Ovary (tissue), 7 donors: ENCODE measurements at regions not wholly inside any gene's neighbourhood (a gene's known extent, or its start where the extent isn't known, plus 50 kb on each side); places are given as distances from the start of the nearest gene placed in this dataset.

ENCODE experiments used
- DNase-seq, 5 donors: peaks; one replicate each; pipeline ENCODE4 v3.0.0-alpha.2; 2019 to 2020
- H3K27ac ChIP-seq, 2 donors: fragments of 200-600 bp; one replicate each; pipeline versions ENCODE4 v1.5.1 to v1.8.0; 2019 to 2022
- H3K27me3 ChIP-seq: fragments of 200-600 bp; one replicate; pipeline ENCODE4 v1.8.0; 2022
- H3K36me3 ChIP-seq: fragments of 200-600 bp; sonication (generic); one replicate; pipeline ENCODE4 v1.5.1; 2019
- H3K4me1 ChIP-seq: one replicate; pipeline ENCODE4 v1.8.1; 2013; ENCODE audit warnings: mild to moderate bottlenecking, moderate library complexity; ENCODE audit not compliant: insufficient read depth
- H3K4me3 ChIP-seq: fragments of 200-600 bp; sonication (generic); one replicate; pipeline ENCODE4 v1.5.1; 2017
- H3K9me3 ChIP-seq, 2 donors: fragments of 200-600 bp in 1 of 2; sonication (generic) in 1 of 2; one replicate each; pipeline versions ENCODE4 v1.5.1 to v1.8.1; 2013 to 2019; ENCODE audit warnings: mild to moderate bottlenecking in 1 of 2, moderate library complexity in 1 of 2
- CTCF ChIP-seq, 3 donors: fragments of 450-650 bp in 2 of 3; fragments of 200-600 bp in 1 of 3; IDR thresholded peaks; one replicate each; pipeline versions ENCODE4 v1.5.1 to v1.8.0; 2016 to 2022; ENCODE audit warnings: antibody characterized with exemption in 3 of 3, mild to moderate bottlenecking in 1 of 3
- EP300 ChIP-seq: sonication (generic); formaldehyde crosslinking; IDR thresholded peaks from one replicate; pipeline ENCODE4 v1.6.1; 2017; ENCODE audit warnings: antibody characterized with exemption
- POLR2A ChIP-seq: fragments of 450-650 bp; IDR thresholded peaks from one replicate; pipeline ENCODE4 v1.6.1; 2017; ENCODE audit warnings: antibody characterized with exemption, mild to moderate bottlenecking, moderate library complexity
- WGBS, 3 donors: extraction: QIAGEN DNeasy Blood & Tissue Kit in 1 of 3; methylation state at CpG; one replicate each; pipeline versions ENCODE4 v1.1.5 to v1.1.7; 2013 to 2017; 5-methylcytosine and 5-hydroxymethylcytosine counted together
- intact Hi-C, 4 donors: fragments of 100-400 bp; cut with DNase I; formaldehyde crosslinking; loops; one replicate each; pipeline versions ENCODE4 v1.11.0 to v1.15.1; 2022 to 2023
- donor health status: DM: no; HTN: no; CAD: no; lungs with moderate emphysema.
- donor health status: DM: no; HTN: no; CAD: no.
- donor health status: Bipolar disorder and iron deficiency.
- donor health status: DM: no; HTN: no; CAD: no.
- donor health status: DM: yes; HTN: yes; CAD: no.

GRCh38 chr3:72448858-72449257, 399.4 kb downstream of the SHQ1 start:
- DNase-seq, result no peak
- TF ChIP-seq EP300 (no peak), POLR2A (no peak), CTCF (IDR thresholded peaks at IDR 0.05) (no peak)
- peaks cover 4% of the 10 kb centered on the region for H3K4me1 ChIP-seq
- no peaks in the 10 kb centered on the region for H3K27me3 ChIP-seq
- H3K4me3 ChIP-seq, result no peak overlapping the region
- WGBS, 3 donors, result 74 to 82% (median 81%) methylated on average over 3 of the region's 3 CpGs
- intact Hi-C loops, result loop anchor here in 3 of 4 donors (10.0 kb wide), 2 partner anchors 174 to 274 kb away; no protein-coding TSS in a partner anchor
- H3K36me3 ChIP-seq, result no peaks in the 10 kb centered on the region
- no peak overlapping the region for H3K27ac ChIP-seq
- no peaks in the 10 kb centered on the region for H3K9me3 ChIP-seq

- Histone ChIP-seq H3K4me1 (peaks cover 8% of the 10 kb centered on the region), H3K9me3 (no peaks in the 10 kb centered on the region), H3K27ac (no peak overlapping the region), H3K36me3 (no peaks in the 10 kb centered on the region), H3K27me3 (no peaks in the 10 kb centered on the region), H3K4me3 (no peak overlapping the region)
- DNase-seq, result peak in 2 of 5 donors; percentile 35 to 50
- 91 to 94% (median 92%) methylated on average over 8 of the region's 8 CpGs for WGBS, 3 donors
- TF ChIP-seq CTCF (IDR thresholded peaks at IDR 0.05) (no peak), EP300 (no peak), POLR2A (no peak)
- intact Hi-C loops, result loop anchor here in 3 of 4 donors (10.0 kb wide), 2 partner anchors 174 to 274 kb away; no protein-coding TSS in a partner anchor
These were observed 399.8 kb downstream of the SHQ1 start for GRCh38 chr3:72448375-72448823.

GRCh38 chr3:72447059-72447946, 400.9 kb downstream of the SHQ1 start:
- H3K27me3 ChIP-seq, result no peaks in the 10 kb centered on the region
- H3K4me1 ChIP-seq, result peaks cover 11% of the 10 kb centered on the region
- H3K27ac ChIP-seq, result peak overlapping the region; percentile 31 to 73
- WGBS, 3 donors, result 6 to 12% (median 10%) methylated on average over 71 to 90 of the region's 97 CpGs
- DNase-seq, result peak; percentile 92 to 97 (median 95)
- no peaks in the 10 kb centered on the region for H3K9me3 ChIP-seq
- no peaks in the 10 kb centered on the region for H3K36me3 ChIP-seq
- H3K4me3 ChIP-seq, result peak overlapping the region; percentile 79
- TF ChIP-seq CTCF (IDR thresholded peaks at IDR 0.05) (no peak), POLR2A (no peak), EP300 (no peak)
- intact Hi-C loops, result loop anchor here in 3 of 4 donors (10.0 kb wide), 2 partner anchors 173 to 273 kb away; no protein-coding TSS in a partner anchor

- Histone ChIP-seq H3K27ac (peak within 1 kb of the TSS; percentile 31 to 73), H3K9me3 (no peaks in the 10 kb centered on the region), H3K36me3 (no peaks in the 10 kb centered on the region), H3K4me3 (peak within 1 kb of the TSS; percentile 79), H3K27me3 (no peaks in the 10 kb centered on the region), H3K4me1 (peaks cover 11% of the 10 kb centered on the region)
- peak in 1 of 5 donors; percentile 76 for DNase-seq
- intact Hi-C loops, result loop anchor here in 3 of 4 donors (10.0 kb wide), 2 partner anchors 172 to 272 kb away; no protein-coding TSS in a partner anchor
- TF ChIP-seq EP300, result no peak
- no peak for TF ChIP-seq CTCF (IDR thresholded peaks at IDR 0.05)
- TF ChIP-seq POLR2A, result no peak
- WGBS, 3 donors, result 1 to 2% (median 1%) methylated on average over 26 to 49 of the region's 49 CpGs
These were observed 401.8 kb downstream of the SHQ1 start, which contains the start of gene RYBP for GRCh38 chr3:72446218-72447058. RYBP (minus strand) TSS chr3:72446621.
